Left ventricle myocardium inferior (tissue), 1 donor: ENCODE measurements at regions not wholly inside any gene's neighbourhood (a gene's known extent, or its start where the extent isn't known, plus 50 kb on each side); places are given as distances from the start of the nearest gene placed in this dataset.

Experiments
- DNase-seq: peaks from one replicate; pipeline ENCODE4 v3.0.0-alpha.2; 2020
- H3K27ac ChIP-seq: fragments of 200-600 bp; replicated peaks from 2 replicates; pipeline ENCODE4 v1.8.0; 2021
- H3K27me3 ChIP-seq: fragments of 200-600 bp; 2 replicates; pipeline ENCODE4 v1.8.0; 2021; ENCODE audit warnings: low read depth
- H3K36me3 ChIP-seq: fragments of 200-600 bp; 2 replicates; pipeline ENCODE4 v1.8.0; 2021
- H3K4me1 ChIP-seq: fragments of 200-600 bp; 2 replicates; pipeline ENCODE4 v1.8.0; 2021
- H3K4me3 ChIP-seq: fragments of 200-600 bp; 2 replicates; pipeline ENCODE4 v1.8.0; 2021; ENCODE audit warnings: mild to moderate bottlenecking, moderate library complexity
- H3K9me3 ChIP-seq: fragments of 200-600 bp; replicated peaks from 2 replicates; pipeline ENCODE4 v1.8.0; 2021
- CTCF ChIP-seq: fragments of 200-600 bp; IDR thresholded peaks from 2 replicates; pipeline ENCODE4 v1.8.0; 2021; ENCODE audit warnings: antibody characterized with exemption, mild to moderate bottlenecking, borderline replicate concordance
- intact Hi-C: fragments of 100-400 bp; cut with micrococcal nuclease; formaldehyde crosslinking; loops from one replicate; pipeline ENCODE4 v1.11.0; 2022
- donor health status: DM: no; HTN: yes; CAD: no; lungs with severe emphysema.

DNA sequence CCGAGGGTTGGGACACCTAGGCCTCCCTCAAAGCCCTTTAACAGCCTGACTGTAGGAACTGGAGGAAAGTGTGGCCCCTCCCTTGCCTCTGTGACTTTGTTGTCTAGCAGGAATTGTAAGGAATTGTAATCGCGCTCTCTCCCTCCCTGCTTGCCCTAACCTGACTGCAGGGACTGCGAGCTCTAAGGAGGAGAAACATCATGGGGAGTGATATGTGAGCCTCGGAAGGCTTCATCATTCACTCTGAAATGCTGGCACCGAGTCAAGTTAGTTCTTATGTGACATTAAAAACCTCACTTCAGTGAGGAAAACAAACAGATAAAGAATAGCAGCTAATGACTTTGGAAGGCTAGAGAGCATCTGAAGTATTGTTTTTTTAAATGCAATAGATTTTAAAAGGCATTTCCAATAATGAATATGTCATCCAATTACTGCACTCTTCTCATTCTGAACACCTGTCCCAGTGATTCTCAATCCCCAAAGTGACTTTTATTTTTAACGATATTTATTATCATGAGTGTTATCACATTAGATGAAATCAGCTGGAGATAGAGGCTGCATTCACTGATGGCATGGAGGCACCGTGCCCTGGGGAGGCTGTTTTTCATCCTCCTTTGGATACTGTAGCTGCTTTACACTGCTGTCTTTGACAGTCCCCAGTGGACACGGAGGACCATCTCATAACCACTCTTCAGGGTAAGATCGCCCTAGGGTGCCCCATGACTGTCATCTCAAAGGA, 58.5 kb upstream of the NTM start:
- intact Hi-C loops = no loop called here
- no peaks in the 10 kb centered on the region for H3K36me3 ChIP-seq
- H3K4me3 ChIP-seq = no peak overlapping the region
- no peak for DNase-seq
- peaks cover 60% of the 10 kb centered on the region for H3K27me3 ChIP-seq
- no peaks in the 10 kb centered on the region for H3K4me1 ChIP-seq
- no peak overlapping the region for H3K27ac ChIP-seq
- TF ChIP-seq CTCF = no peak
- no peaks in the 10 kb centered on the region for H3K9me3 ChIP-seq
